ENCODE measurements at regions not wholly inside any gene's neighbourhood (a gene's known extent, or its start where the extent isn't known, plus 50 kb on each side); places are given as distances from the start of the nearest gene placed in this dataset.

DNA sequence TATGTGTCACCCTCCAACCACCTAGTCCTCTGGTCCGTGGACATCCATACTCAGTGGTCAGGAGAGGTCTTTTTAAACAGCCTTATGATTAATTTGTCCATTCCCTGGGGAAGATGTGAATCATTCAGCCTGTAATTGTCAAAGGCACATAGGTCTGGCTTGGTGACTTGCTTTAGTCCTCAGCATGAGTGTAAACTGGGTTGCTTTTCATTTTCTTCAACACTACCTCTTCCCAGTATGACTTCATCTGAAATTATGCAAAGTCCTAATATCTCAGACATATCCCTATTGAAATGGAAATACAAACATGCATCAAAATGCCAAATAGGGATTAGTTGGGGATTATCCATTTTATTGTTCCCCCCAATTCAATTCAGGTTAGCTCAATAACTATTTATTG is 208.3 kb upstream of the AMOT start:
- H3K4me2 ChIP-seq (ENCODE audit: low read depth, low read length, poor library complexity, severe bottlenecking) = no peak overlapping the region
- H4K20me1 ChIP-seq (ENCODE audit: low read depth, low read length) = no peaks in the 10 kb centered on the region
- no peak overlapping the region for H2AFZ ChIP-seq (ENCODE audit: low read depth, low read length, severe bottlenecking)
- no peaks in the 10 kb centered on the region for H3K79me2 ChIP-seq (ENCODE audit: insufficient read depth, low read length)
- no peaks in the 10 kb centered on the region for H3K9me3 ChIP-seq (ENCODE audit: insufficient read depth, low read length)
- no peaks in the 10 kb centered on the region for H3K9me2 ChIP-seq (replicated peaks; ENCODE audit: insufficient read depth, low read length)
- no peak for TF ChIP-seq EZH2phosphoT487 (conservative IDR thresholded peaks at IDR 0.05; ENCODE audit: low read length)
- TF ChIP-seq, protein P1, sequence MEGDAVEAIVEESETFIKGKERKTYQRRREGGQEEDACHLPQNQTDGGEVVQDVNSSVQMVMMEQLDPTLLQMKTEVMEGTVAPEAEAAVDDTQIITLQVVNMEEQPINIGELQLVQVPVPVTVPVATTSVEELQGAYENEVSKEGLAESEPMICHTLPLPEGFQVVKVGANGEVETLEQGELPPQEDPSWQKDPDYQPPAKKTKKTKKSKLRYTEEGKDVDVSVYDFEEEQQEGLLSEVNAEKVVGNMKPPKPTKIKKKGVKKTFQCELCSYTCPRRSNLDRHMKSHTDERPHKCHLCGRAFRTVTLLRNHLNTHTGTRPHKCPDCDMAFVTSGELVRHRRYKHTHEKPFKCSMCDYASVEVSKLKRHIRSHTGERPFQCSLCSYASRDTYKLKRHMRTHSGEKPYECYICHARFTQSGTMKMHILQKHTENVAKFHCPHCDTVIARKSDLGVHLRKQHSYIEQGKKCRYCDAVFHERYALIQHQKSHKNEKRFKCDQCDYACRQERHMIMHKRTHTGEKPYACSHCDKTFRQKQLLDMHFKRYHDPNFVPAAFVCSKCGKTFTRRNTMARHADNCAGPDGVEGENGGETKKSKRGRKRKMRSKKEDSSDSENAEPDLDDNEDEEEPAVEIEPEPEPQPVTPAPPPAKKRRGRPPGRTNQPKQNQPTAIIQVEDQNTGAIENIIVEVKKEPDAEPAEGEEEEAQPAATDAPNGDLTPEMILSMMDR (IDR thresholded peaks at IDR 0.05; ENCODE audit: insufficient read depth, low read length, poor library complexity, severe bottlenecking) = no peak
- no peaks in the 10 kb centered on the region for H3K36me3 ChIP-seq (ENCODE audit: low read length)
- H3K27me3 ChIP-seq (ENCODE audit: low read length) = no peaks in the 10 kb centered on the region
- no peak overlapping the region for H3K9ac ChIP-seq (ENCODE audit: low read length)
- H3F3A ChIP-seq (ENCODE audit: insufficient read depth) = no peaks in the 10 kb centered on the region
- no peak overlapping the region for H3K27ac ChIP-seq (ENCODE audit: low read depth, low read length)
- H3K4me3 ChIP-seq (ENCODE audit: insufficient read depth, low read length, poor library complexity, severe bottlenecking) = no peak overlapping the region

DNA sequence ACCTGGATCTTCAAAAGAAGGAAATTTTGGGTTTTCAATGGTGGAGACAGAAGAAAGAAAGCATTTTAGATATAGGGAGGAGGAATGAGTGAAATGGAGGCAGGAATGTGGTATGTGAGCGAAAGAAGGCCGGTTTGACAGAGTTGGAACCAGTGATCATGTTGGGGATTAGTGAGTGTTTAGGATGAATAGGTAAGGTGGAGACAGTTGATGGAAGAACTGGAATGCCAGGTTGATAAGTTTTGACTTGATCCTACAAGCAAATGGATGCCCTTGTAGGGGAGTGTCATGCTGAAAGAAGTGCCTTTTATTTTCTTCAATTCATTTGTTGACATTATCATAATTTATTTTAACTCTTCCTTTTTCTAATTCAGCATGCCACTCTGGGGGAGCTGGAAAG is 207.8 kb upstream of the AMOT start:
- H3K36me3 ChIP-seq (ENCODE audit: low read length) = no peaks in the 10 kb centered on the region
- no peak overlapping the region for H3K4me2 ChIP-seq (ENCODE audit: low read depth, low read length, poor library complexity, severe bottlenecking)
- TF ChIP-seq, protein P1 (IDR thresholded peaks at IDR 0.05; ENCODE audit: insufficient read depth, low read length, poor library complexity, severe bottlenecking) = no peak
- TF ChIP-seq EZH2phosphoT487 (conservative IDR thresholded peaks at IDR 0.05; ENCODE audit: low read length) = no peak
- H3K9me2 ChIP-seq (replicated peaks; ENCODE audit: insufficient read depth, low read length) = no peaks in the 10 kb centered on the region
- H3K4me3 ChIP-seq (ENCODE audit: insufficient read depth, low read length, poor library complexity, severe bottlenecking) = no peak overlapping the region
- no peaks in the 10 kb centered on the region for H3F3A ChIP-seq (ENCODE audit: insufficient read depth)
- no peak overlapping the region for H2AFZ ChIP-seq (ENCODE audit: low read depth, low read length, severe bottlenecking)
- no peaks in the 10 kb centered on the region for H3K27me3 ChIP-seq (ENCODE audit: low read length)
- H3K79me2 ChIP-seq (ENCODE audit: insufficient read depth, low read length) = no peaks in the 10 kb centered on the region
- H3K27ac ChIP-seq (ENCODE audit: low read depth, low read length) = no peak overlapping the region
- no peaks in the 10 kb centered on the region for H3K9me3 ChIP-seq (ENCODE audit: insufficient read depth, low read length)
- H4K20me1 ChIP-seq (ENCODE audit: low read depth, low read length) = no peaks in the 10 kb centered on the region
- H3K9ac ChIP-seq (ENCODE audit: low read length) = no peak overlapping the region

DNA sequence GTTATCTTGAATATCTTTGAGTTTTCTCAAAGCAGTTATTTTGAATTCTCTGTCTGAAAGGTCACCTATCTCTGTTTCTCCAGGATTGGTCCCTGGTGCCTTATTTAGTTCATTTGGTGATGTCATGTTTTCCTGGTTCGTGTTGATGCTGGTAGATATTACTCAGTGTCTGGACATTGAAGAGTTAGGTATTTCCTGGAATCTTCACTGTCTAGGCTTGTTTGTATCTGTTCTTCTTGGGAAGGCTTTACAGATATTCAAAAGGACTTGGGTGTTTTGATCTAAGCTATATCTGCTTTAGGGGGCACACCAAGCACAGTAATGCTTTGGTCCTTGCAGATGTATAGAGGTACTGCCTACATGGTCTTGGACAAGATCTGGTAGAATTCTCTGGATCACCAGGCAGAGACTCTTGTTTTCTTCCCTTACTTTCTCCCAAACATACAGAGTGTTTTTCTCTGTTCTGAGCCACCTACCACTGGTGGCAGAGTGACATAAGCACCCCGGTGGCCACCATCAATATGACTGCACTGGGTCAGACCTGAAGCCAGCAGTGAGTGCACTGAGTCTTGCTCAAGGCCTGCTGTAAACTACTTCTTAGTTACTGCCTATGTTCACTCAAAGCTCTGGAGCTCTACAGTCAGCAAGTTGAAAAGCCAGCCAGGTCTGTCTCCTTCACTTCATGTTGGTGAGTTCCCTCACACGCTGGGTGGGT is 193.5 kb upstream of the AMOT start:
- Histone ChIP-seq H3K9me3 (ENCODE audit: insufficient read depth, low read length) (no peaks in the 10 kb centered on the region), H3F3A (ENCODE audit: insufficient read depth) (no peaks in the 10 kb centered on the region), H3K4me2 (ENCODE audit: low read depth, low read length, poor library complexity, severe bottlenecking) (no peak overlapping the region), H3K9ac (ENCODE audit: low read length) (no peak overlapping the region), H3K27me3 (ENCODE audit: low read length) (no peaks in the 10 kb centered on the region), H2AFZ (ENCODE audit: low read depth, low read length, severe bottlenecking) (no peak overlapping the region), H3K36me3 (ENCODE audit: low read length) (no peaks in the 10 kb centered on the region), H3K79me2 (ENCODE audit: insufficient read depth, low read length) (no peaks in the 10 kb centered on the region), H3K4me3 (ENCODE audit: insufficient read depth, low read length, poor library complexity, severe bottlenecking) (no peak overlapping the region), H3K9me2 (replicated peaks; ENCODE audit: insufficient read depth, low read length) (no peaks in the 10 kb centered on the region), H3K27ac (ENCODE audit: low read depth, low read length) (no peak overlapping the region), H4K20me1 (ENCODE audit: low read depth, low read length) (no peaks in the 10 kb centered on the region)
- TF ChIP-seq, protein P1 (IDR thresholded peaks at IDR 0.05; ENCODE audit: insufficient read depth, low read length, poor library complexity, severe bottlenecking) = no peak
- TF ChIP-seq EZH2phosphoT487 (conservative IDR thresholded peaks at IDR 0.05; ENCODE audit: low read length) = no peak
